ENCODE measurements at regions not wholly inside any gene's neighbourhood (a gene's known extent, or its start where the extent isn't known, plus 50 kb on each side); places are given as distances from the start of the nearest gene placed in this dataset.

DNA sequence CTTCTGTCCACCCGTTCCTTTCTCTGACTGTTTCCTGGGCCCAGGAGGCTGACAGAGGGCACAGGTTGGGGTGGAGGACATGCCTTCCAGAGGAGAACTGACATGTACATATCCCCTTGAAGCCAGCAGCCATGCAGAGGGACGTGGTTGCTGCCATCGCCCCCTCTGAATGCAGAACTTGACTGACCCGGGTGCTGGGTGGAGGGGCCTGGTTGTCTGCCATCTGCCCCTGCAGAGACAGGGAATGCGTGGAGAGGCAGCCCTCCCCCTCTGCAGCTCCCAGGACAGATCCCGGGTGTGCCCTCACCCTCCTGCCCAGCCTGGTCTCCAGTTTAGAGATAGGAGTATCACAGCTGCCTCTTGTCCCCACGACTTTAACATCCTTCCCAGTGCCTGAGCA, 383.0 kb upstream of the B3GAT1 start:
- H3K36me3 Mint-ChIP-seq = no peaks in the 10 kb centered on the region
- H3K4me1 Mint-ChIP-seq = no peaks in the 10 kb centered on the region
- no peaks in the 10 kb centered on the region for H3K9me3 Mint-ChIP-seq
- no peak overlapping the region for H3K4me3 Mint-ChIP-seq
- peaks cover 6% of the 10 kb centered on the region for H3K27me3 Mint-ChIP-seq
- H3K27ac Mint-ChIP-seq = no peak overlapping the region

DNA sequence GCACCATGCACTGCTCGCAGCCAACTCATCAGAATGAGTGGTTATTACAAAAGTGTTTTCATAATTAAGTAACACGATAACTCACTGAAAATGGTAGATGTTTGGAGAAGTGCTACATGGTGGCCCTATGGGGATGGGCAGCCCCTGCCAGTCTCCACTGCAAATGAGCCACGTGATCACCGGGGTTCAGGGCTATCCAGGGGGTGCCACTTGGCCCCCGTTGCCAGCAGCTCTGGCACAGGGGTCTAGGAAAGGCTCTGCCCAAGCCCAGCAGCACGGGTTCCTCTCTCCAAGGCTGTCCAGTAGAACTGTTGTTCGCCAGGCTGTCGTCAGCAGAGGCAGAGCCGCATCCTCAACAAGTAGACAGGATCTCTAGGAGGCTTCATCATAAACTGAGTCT, 382.1 kb upstream of the B3GAT1 start:
- H3K27ac Mint-ChIP-seq = no peak overlapping the region

DNA sequence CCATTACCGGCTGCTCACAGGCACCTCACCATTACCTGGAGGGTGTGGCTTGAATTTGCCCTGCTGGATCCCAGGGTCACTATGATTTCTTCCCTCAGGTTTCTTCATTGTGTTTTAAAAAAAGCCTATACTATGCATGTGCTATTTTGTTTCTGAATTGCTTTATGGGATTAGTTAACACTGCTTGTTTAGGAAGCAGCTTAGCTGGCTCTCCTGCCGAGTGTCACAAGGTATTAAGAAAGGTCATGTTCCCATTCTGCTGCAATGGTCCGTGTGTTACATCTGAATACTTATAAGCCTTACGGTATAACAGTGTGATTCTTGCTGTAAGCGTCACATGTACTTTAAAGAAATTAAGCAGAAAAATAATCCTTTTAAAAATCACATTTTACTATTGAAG, 380.6 kb upstream of the B3GAT1 start:
- Mint-ChIP-seq H3K9me3 (no peaks in the 10 kb centered on the region), H3K4me1 (no peaks in the 10 kb centered on the region), H3K36me3 (no peaks in the 10 kb centered on the region)

More for the DNA sequence above, 382.1 kb upstream of the B3GAT1 start:
- Mint-ChIP-seq H3K4me3 (no peak overlapping the region), H3K27me3 (peaks cover 9% of the 10 kb centered on the region), H3K36me3 (no peaks in the 10 kb centered on the region), H3K4me1 (no peaks in the 10 kb centered on the region), H3K9me3 (no peaks in the 10 kb centered on the region)

DNA sequence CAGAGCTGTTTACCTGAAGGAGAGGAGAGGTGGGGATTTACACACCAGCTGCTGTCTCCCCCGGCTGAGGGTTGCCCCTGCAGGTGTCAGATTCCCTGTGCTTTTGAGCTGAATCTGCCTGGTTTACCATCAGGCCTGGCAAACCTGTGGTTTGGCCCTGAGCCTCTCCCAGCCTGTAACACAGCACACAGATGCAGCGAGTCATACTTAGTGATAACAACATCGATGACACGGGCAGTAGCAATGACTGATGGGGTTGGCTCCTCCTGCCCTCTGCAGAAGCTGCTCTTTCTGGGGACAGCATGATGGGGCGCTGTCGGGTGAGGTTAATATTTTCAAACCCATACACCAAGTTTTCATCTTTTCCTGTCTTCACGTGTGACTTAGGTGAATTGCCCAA, 380.0 kb upstream of the B3GAT1 start:
- H3K4me3 Mint-ChIP-seq = no peak overlapping the region
- H3K4me1 Mint-ChIP-seq = no peaks in the 10 kb centered on the region
- peaks cover 8% of the 10 kb centered on the region for H3K27me3 Mint-ChIP-seq
- no peak overlapping the region for H3K27ac Mint-ChIP-seq
- H3K9me3 Mint-ChIP-seq = no peaks in the 10 kb centered on the region
- no peaks in the 10 kb centered on the region for H3K36me3 Mint-ChIP-seq

More for the DNA sequence above, 380.6 kb upstream of the B3GAT1 start:
- H3K27ac Mint-ChIP-seq = no peak overlapping the region
- H3K4me3 Mint-ChIP-seq = no peak overlapping the region
- peaks cover 8% of the 10 kb centered on the region for H3K27me3 Mint-ChIP-seq

DNA sequence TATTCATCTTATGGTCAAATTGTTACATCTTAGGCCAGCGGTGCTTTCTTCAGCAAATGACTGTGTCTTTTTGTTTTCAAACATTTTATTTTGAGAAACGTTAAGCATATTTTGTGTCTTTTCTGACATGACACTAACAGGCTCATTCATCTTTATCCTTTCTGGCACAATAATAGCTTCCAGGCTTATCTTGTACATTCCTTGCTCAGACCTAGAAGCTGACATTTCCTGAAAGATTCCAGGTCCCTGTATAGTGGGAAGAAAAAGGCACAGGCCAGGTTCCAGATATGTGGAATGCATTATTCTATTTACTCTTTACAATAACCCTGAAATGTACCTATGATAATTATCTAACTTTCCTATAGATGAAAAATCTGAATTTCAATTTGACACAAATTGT, 379.1 kb upstream of the B3GAT1 start:
- Mint-ChIP-seq H3K36me3 (no peaks in the 10 kb centered on the region), H3K27ac (no peak overlapping the region), H3K9me3 (no peaks in the 10 kb centered on the region), H3K4me1 (no peaks in the 10 kb centered on the region), H3K4me3 (no peak overlapping the region), H3K27me3 (peaks cover 4% of the 10 kb centered on the region)

DNA sequence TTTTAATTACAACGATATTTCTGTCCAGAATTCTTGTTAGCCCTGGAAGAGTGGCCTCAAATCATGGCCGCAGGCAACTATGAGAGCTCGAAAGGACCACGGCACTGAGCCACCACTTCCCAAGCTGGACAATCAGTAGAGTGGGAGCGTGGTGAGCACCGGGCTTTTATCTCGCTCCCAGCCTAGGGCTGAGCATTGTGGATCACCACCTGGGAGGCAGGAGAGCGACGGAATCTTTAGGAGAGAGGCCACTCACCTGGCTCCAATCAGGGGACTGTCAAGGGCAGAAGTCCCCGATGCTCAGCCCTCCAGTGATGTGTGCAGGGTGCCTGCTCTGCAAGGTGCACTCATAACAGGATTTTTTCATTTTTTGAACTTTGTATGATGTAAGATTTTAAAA, 377.1 kb upstream of the B3GAT1 start:
- Mint-ChIP-seq H3K27me3 (peaks cover 4% of the 10 kb centered on the region), H3K9me3 (no peaks in the 10 kb centered on the region), H3K4me3 (no peak overlapping the region), H3K27ac (no peak overlapping the region), H3K36me3 (no peaks in the 10 kb centered on the region), H3K4me1 (no peaks in the 10 kb centered on the region)

DNA sequence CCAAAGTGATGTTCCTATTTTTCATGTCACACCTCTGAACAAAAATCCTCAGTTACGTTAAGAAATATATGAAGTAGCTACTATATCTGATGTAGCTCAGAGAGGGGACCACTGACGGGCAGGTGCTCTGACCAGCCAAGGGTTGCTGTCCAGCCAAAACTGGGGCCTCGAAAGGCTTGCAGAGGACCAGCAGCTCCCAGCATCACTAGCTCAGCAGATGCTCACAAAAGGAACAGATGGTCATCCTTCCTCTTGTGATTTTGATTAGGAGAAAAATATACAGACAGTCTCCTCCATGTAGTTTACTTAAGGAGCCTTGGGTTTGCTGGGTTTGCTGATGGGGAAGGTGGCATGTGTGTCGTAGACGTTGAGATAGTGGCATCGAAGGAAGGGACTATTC, 374.6 kb upstream of the B3GAT1 start:
- H3K4me1 Mint-ChIP-seq = no peaks in the 10 kb centered on the region
- H3K27me3 Mint-ChIP-seq = peaks cover 4% of the 10 kb centered on the region
- H3K36me3 Mint-ChIP-seq = no peaks in the 10 kb centered on the region
- no peak overlapping the region for H3K4me3 Mint-ChIP-seq
- H3K9me3 Mint-ChIP-seq = no peaks in the 10 kb centered on the region
- no peak overlapping the region for H3K27ac Mint-ChIP-seq

DNA sequence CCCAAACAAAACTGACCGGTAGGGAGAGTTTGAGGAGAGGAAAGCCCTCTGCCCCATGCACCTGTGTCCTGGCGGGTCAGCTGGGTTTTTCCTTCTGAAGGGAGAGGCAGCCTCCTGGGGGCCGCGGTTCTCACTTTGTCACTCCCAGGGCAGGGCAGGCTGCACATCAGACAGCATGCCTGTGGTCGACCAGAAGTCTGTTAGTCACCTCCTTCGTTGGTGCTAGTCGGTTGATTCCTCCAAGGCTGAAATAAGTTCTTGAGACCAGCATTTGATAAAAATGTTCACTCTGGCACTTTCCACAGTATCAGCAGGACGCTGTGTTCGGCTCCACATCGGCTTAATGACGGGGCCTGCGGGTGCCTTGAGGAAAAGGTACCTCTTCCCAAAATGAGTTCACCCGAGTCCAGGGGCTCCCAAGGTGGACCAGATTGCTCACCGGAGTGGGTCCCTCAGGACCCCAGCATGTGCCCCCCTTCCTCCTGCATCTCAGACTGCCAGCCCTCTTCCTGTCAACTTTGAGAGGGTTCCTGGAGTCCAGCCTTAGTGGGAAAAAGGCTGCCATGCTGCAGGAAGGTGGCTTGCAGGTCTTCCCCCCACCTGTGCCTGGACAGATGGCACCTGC, 373.7 kb upstream of the B3GAT1 start:
- H3K4me3 Mint-ChIP-seq = no peak overlapping the region
- H3K36me3 Mint-ChIP-seq = no peaks in the 10 kb centered on the region
- H3K27me3 Mint-ChIP-seq = peaks cover 6% of the 10 kb centered on the region
- no peaks in the 10 kb centered on the region for H3K9me3 Mint-ChIP-seq
- no peaks in the 10 kb centered on the region for H3K4me1 Mint-ChIP-seq
- no peak overlapping the region for H3K27ac Mint-ChIP-seq

DNA sequence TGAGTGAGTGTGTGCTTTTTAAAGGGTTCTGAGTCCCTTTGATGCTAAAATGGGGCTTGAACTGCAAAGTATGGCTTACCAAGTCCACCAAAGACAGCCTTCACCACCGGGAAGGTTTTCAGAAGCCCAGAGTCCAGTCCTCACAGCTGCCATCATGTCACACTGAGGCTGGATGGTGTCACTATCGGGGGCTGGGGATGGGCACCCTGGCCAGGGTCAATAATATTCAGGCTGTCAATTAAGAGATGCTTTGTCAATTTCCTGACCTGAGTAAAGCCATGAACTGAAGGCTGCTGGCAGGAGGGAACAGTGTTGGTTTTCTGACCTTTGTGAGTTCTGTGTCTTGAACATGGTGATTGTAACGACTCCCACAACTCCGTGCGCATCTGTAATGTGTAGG, 373.0 kb upstream of the B3GAT1 start:
- H3K9me3 Mint-ChIP-seq = no peaks in the 10 kb centered on the region
- H3K4me1 Mint-ChIP-seq = no peaks in the 10 kb centered on the region
- H3K27ac Mint-ChIP-seq = no peak overlapping the region
- peaks cover 6% of the 10 kb centered on the region for H3K27me3 Mint-ChIP-seq
- H3K4me3 Mint-ChIP-seq = no peak overlapping the region
- no peaks in the 10 kb centered on the region for H3K36me3 Mint-ChIP-seq

DNA sequence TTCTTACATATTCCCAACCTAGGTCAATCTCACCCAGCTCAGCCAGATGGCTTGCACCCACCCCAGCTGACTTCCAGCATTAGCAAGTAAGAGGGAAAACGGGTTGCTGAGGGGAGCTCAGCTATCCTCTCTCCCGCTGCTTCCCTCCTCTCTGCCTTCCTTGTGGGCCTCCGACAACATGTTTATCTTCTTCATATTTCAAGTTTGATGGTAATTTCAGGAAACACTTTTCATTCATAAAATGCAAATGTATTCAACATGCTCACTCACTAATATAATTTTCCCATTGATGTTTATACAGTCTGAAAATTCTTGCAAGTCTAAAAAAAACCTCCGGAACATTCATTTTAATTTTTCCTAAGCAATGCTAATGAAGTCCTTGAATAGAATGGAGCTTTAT, 372.5 kb upstream of the B3GAT1 start:
- no peaks in the 10 kb centered on the region for H3K36me3 Mint-ChIP-seq
- H3K4me1 Mint-ChIP-seq = no peaks in the 10 kb centered on the region
- H3K9me3 Mint-ChIP-seq = no peaks in the 10 kb centered on the region
- no peak overlapping the region for H3K4me3 Mint-ChIP-seq
- H3K27me3 Mint-ChIP-seq = peaks cover 6% of the 10 kb centered on the region
- no peak overlapping the region for H3K27ac Mint-ChIP-seq

DNA sequence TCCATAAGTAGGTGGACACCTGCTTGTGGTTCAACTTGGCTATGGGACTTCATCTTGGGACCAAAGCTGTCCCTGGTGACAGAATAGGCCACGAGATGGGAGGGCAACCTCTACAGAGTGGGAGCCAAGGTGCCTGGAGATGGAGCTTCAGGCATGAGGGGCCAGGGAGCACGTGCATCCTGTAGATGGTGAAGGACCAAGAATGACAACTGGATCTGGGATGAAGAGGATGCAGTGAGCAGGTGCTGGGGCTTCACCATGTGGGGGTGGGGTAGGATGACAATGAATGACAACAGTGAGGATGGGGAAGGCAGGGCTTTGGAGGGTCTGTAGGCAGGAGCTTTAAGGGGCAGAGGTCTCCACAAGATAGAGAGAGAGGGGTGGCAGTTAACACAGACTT, 372.0 kb upstream of the B3GAT1 start:
- Mint-ChIP-seq H3K27ac (no peak overlapping the region), H3K9me3 (no peaks in the 10 kb centered on the region), H3K4me3 (no peak overlapping the region), H3K36me3 (no peaks in the 10 kb centered on the region), H3K27me3 (peaks cover 6% of the 10 kb centered on the region), H3K4me1 (no peaks in the 10 kb centered on the region)

DNA sequence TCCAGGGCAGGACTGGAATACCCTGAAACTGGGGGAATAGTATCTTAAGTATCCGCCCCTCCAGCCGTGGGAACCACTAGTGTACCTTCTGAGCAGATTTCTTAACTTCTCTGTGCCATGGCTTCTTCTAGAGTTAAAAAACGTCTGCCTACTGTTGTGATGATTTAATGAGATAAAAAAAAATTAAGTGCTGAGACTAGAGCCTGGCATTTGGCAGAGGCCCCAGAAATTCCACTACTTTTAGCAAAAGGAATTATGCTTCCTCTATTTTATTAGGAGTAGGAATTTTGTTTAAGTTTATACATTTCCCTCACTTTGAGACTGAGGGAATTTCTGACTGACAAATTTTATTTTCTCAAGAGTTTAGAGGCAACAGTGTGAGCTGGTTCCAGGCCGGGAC, 371.2 kb upstream of the B3GAT1 start:
- Mint-ChIP-seq H3K27me3 (peaks cover 6% of the 10 kb centered on the region), H3K4me3 (no peak overlapping the region), H3K4me1 (no peaks in the 10 kb centered on the region), H3K36me3 (no peaks in the 10 kb centered on the region), H3K27ac (no peak overlapping the region), H3K9me3 (no peaks in the 10 kb centered on the region)

DNA sequence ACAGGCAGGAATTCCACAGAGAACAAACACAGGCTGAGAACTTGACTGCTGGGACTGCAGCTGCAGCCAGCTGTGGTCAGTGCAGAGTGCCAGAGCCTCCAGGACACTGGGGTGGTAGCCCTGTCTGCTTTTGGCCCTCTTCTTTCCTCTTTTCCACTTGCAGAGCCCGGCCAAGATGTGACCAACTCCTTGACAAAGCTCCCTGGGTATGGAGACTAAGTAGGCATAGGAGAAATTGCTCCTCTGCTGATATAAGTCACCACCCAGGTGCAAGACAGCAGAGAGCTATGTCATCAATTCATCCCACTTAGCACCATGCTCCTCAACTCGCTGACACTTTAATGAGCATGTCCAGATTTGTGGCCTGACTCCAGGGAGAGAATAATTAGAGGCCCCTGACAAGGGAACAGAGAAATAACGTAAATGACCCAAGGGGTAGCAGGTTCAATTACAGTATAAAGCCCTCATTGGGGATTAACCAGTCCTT, 369.4 kb upstream of the B3GAT1 start:
- no peaks in the 10 kb centered on the region for H3K9me3 Mint-ChIP-seq

DNA sequence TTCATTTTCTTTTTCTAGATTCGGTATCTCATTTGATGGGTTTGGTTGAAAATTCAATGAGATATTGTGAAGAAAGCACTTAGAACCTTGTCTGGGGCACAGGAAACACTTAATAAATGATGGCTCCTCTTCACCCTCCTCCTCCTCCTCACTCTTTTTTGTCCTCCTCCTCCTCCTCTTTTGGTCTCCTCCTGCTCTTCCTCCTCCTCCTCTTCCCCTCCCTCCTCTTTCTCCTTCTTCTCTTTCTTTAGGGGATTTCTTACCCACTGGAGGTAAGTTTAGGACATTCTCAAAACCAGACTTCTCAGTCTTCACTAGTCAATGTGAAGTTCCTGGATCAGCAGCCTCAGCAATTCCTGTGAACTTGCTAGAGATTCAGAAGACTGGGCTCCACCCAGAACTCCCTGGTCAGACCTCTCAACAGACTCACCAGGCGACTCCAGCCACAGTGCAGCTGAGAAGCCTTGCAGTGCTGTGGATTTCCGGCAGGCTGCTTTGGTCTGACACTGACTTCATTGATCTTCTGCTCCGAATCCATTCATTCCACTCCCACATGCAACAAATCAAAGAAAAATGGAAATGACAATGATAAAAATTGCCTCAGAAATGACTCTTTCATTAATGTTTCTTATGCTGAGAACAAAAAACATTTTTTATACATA, 368.6 kb upstream of the B3GAT1 start:
- H3K4me1 Mint-ChIP-seq = no peaks in the 10 kb centered on the region
- H3K4me3 Mint-ChIP-seq = no peak overlapping the region
- H3K36me3 Mint-ChIP-seq = no peaks in the 10 kb centered on the region
- H3K27ac Mint-ChIP-seq = no peak overlapping the region
- peaks cover 9% of the 10 kb centered on the region for H3K27me3 Mint-ChIP-seq
- H3K9me3 Mint-ChIP-seq = no peaks in the 10 kb centered on the region

More for the DNA sequence above, 369.4 kb upstream of the B3GAT1 start:
- Mint-ChIP-seq H3K27me3 (peaks cover 9% of the 10 kb centered on the region), H3K4me3 (no peak overlapping the region), H3K4me1 (no peaks in the 10 kb centered on the region), H3K36me3 (no peaks in the 10 kb centered on the region), H3K27ac (no peak overlapping the region)

DNA sequence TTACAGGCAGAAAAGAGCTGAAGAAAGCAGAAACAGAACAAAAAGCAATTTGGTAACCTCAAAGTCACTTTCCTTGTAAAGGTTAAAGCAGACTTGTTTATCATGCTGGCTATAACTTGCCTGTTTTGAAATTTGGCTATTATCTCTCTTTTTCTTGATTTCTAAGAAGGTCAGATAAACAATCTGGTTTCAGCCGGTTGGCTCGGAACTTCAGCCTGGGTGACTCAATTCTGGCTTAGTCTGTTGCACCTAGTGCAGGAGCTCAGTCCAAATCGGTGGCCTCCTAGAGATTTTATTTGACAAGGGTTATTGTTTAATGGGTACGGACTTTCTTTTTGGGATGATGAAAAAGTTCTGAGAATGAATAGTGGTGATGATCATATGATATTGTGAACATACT, 367.1 kb upstream of the B3GAT1 start:
- Mint-ChIP-seq H3K27me3 (peaks cover 11% of the 10 kb centered on the region), H3K36me3 (no peaks in the 10 kb centered on the region), H3K27ac (no peak overlapping the region), H3K4me3 (no peak overlapping the region), H3K4me1 (no peaks in the 10 kb centered on the region), H3K9me3 (no peaks in the 10 kb centered on the region)

DNA sequence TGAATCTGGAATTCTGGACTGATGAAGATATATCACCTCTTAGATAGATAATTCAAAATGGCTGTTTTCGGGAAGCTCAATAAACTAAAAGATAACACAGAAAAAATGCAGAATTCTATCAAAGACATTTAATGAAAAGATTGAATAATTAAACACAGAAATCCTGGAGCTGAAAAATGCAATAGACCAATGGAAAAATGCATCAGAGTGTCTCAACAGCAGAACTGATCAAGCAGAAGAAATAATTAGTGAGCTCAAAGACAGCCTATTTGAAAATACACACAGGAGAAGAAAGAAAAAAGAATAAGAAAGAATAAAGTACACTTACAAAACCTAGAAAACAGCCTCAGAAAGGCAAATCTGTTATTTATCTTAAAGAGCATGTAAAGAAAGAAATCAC, 356.4 kb upstream of the B3GAT1 start:
- H3K9me3 Mint-ChIP-seq = peaks cover 28% of the 10 kb centered on the region
- no peak overlapping the region for H3K4me3 Mint-ChIP-seq
- H3K27me3 Mint-ChIP-seq = peaks cover 8% of the 10 kb centered on the region
- H3K4me1 Mint-ChIP-seq = no peaks in the 10 kb centered on the region
- H3K27ac Mint-ChIP-seq = no peak overlapping the region
- H3K36me3 Mint-ChIP-seq = peaks cover 3% of the 10 kb centered on the region

DNA sequence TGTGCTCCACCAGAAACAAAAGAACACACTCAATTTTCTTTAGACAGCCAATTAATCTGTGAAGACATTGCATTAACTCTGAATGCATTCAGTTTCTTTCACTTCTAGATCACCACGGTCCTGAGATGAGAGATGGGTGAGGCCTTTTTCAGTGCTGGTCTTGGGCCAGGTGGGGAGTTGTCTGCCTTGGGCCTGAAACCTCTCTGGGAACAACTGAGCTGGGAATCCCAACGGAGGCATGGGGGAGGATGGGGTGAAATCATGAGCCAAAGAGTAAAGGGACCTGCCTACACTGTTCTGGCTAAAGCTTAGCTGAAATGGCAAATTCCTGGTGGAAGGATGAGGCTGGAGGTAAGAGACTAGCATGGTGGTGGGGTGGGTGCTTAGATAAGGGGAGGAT, 353.5 kb upstream of the B3GAT1 start:
- H3K27ac Mint-ChIP-seq = no peak overlapping the region
- H3K4me1 Mint-ChIP-seq = no peaks in the 10 kb centered on the region
- peaks cover 12% of the 10 kb centered on the region for H3K27me3 Mint-ChIP-seq
- no peak overlapping the region for H3K4me3 Mint-ChIP-seq
- peaks cover 13% of the 10 kb centered on the region for H3K9me3 Mint-ChIP-seq
- H3K36me3 Mint-ChIP-seq = peaks cover 3% of the 10 kb centered on the region
